Loucy (cell line): ENCODE measurements at regions not wholly inside any gene's neighbourhood (a gene's known extent, or its start where the extent isn't known, plus 50 kb on each side); places are given as distances from the start of the nearest gene placed in this dataset.

ENCODE experiments used
- EZH2phosphoT487 ChIP-seq: fragments of 200-600 bp; IDR thresholded peaks from 2 replicates; pipeline ENCODE4 v1.6.1; 2018; ENCODE audit warnings: antibody characterized with exemption, mild to moderate bottlenecking, moderate library complexity, borderline replicate concordance
- TF ChIP-seq, protein P1 (sequence below): fragments of 200-600 bp; sonication (generic); conservative IDR thresholded peaks from 2 replicates; pipeline ENCODE4 v1.5.1; 2014; ENCODE audit warnings: mild to moderate bottlenecking, antibody characterized with exemption, low read length

DNA sequence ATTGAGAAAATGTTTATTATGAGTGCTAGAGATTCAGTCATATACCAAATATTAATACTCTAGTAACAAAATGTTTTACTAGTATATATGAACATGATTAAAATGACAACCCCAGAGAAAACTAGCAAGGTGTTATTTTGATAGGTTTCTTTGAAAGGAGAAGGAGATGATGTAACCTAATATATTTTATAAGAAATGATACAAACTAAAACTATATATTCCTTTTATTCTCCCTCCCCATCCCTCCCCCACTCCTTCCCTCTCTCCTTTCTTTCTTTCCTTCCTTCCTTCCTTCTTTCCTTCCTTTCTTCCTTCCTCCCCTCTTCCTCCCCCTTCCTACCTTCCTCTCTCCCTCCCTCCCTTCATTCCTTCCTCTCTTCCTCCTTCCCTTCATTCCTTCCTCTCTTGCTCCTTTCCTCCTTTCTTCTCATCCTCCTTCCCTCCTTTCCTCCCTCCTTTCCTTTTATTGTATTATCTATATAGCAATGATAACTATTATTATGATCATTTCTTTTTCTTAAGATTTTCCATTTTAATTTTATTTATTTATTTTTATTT lies 215.3 kb upstream of the MEF2C start:
- TF ChIP-seq, protein P1, sequence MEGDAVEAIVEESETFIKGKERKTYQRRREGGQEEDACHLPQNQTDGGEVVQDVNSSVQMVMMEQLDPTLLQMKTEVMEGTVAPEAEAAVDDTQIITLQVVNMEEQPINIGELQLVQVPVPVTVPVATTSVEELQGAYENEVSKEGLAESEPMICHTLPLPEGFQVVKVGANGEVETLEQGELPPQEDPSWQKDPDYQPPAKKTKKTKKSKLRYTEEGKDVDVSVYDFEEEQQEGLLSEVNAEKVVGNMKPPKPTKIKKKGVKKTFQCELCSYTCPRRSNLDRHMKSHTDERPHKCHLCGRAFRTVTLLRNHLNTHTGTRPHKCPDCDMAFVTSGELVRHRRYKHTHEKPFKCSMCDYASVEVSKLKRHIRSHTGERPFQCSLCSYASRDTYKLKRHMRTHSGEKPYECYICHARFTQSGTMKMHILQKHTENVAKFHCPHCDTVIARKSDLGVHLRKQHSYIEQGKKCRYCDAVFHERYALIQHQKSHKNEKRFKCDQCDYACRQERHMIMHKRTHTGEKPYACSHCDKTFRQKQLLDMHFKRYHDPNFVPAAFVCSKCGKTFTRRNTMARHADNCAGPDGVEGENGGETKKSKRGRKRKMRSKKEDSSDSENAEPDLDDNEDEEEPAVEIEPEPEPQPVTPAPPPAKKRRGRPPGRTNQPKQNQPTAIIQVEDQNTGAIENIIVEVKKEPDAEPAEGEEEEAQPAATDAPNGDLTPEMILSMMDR: no peak
- no peak for TF ChIP-seq EZH2phosphoT487
